ENCODE measurements at regions not wholly inside any gene's neighbourhood (a gene's known extent, or its start where the extent isn't known, plus 50 kb on each side); places are given as distances from the start of the nearest gene placed in this dataset.

GRCh38 chr11:109936661-109937180, 156.5 kb upstream of the ZC3H12C start:
- TF ChIP-seq EZH2 (IDR thresholded peaks at IDR 0.05; ENCODE audit: low read depth): no peak
- TF ChIP-seq, protein P1, sequence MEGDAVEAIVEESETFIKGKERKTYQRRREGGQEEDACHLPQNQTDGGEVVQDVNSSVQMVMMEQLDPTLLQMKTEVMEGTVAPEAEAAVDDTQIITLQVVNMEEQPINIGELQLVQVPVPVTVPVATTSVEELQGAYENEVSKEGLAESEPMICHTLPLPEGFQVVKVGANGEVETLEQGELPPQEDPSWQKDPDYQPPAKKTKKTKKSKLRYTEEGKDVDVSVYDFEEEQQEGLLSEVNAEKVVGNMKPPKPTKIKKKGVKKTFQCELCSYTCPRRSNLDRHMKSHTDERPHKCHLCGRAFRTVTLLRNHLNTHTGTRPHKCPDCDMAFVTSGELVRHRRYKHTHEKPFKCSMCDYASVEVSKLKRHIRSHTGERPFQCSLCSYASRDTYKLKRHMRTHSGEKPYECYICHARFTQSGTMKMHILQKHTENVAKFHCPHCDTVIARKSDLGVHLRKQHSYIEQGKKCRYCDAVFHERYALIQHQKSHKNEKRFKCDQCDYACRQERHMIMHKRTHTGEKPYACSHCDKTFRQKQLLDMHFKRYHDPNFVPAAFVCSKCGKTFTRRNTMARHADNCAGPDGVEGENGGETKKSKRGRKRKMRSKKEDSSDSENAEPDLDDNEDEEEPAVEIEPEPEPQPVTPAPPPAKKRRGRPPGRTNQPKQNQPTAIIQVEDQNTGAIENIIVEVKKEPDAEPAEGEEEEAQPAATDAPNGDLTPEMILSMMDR (conservative IDR thresholded peaks at IDR 0.05): no peak

Measured in PC-9 (cell line).